ENCODE measurements at regions not wholly inside any gene's neighbourhood (a gene's known extent, or its start where the extent isn't known, plus 50 kb on each side); places are given as distances from the start of the nearest gene placed in this dataset.
"Not testable (repeated sequence)": the region's sequence is repeated elsewhere in the genome, so short reads cannot be mapped to it uniquely, and the experiment has no call there.

DNA sequence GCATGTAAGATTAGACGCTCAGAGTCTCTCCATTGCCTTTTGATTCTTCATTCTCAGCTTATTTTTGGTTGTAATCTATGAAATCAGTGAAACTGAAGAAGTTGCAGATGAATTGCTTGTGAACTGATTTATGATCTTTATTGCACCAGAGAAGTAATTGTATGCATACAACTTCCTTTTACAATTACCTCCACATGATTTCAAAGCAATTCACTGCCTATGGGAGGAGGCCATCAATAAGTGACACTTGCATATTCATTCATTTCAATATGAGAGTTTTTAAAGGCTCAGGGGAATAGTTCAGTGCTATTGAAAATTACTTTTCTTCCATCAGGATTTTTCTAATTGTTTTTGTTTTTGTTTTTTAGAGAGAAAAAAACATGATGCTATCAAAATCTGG, 222.3 kb downstream of the NKX6-1 start:
- DNase-seq = no peak

GRCh38 chr4:84269536-84270044, 229.5 kb downstream of the NKX6-1 start:
- DNase-seq = no peak

DNA sequence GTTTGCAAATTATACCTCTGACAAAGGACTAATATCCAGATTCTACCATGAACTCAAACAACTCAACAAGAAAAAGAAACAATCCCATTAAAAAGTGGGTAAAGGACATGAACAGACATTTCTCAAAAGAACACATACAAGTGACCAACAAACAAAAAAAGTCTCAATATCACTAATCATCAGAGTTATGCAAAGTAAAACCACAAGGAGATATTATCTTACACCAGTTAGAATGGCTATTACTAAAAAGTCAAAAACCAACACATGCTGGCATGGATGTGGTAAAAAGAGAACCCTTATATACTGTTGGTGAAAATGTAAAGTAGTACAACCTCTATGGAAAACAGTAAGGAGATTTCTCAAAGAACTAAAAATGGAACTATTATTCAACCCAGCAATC, 234.4 kb downstream of the NKX6-1 start:
- no peak for DNase-seq

DNA sequence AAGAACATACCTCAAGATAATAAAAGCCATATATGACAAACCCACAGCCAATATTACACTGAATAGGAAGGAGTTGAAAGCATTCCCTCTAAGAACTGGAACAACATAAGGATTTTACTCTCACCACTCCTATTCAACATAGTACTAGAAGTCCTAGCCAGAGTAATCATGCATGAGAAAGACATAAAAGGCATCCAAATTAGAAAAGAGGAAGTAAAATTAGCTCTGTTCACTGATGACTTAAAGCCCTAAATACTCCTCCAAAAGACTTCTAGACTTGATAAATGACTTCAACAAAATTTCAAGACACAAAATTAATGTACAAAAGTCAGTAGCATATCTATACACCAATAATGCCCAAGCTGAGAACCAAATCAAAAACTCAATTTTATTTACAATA, 235.7 kb downstream of the NKX6-1 start:
- DNase-seq = peak; percentile 51

- no peak for DNase-seq
Measured at GRCh38 chr4:84260495-84260894, 238.6 kb downstream of the NKX6-1 start.

DNA sequence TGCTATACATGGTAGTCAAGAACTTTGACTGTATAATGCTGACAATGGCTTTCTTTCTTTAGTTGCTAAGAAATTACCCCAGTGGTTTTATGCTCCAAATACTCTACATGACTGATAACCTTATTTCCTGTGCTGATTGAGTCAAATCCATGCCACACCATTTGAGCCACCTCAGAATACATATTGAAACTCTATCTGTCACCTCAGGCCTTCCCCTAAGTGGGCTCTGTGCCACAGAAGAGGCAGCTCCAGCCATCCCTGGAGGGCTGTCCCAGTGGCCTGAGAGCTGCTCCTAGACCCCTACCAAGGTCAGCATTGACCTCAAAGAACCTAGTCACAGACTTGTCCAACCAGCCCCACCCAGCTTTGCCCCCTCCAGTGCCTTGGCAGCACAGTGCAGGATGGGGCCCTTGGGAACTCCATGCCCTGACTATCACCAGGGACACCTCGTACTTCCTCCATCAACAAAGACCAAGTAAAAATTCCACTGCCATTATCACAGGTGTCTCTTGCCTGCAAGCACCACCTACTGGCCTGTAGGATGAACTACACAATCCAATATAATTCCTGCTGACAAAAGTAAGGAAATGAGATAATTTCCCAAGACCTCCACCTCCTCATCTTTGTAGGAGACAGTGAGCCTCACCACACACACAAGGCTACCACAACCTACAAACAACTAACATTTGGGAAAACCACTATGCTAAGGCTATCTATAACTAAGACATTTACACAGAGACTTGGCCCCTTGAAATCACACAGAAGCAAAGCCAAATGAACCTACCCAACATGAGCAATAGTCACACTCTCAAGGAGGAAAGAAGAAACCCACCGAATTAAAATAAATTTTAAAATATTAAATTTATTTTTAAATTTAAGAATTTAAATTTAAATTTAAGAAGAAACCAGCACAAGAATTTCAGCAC, 239.9 kb downstream of the NKX6-1 start:
- DNase-seq = peak; percentile 38

GRCh38 chr4:84254537-84254936, 244.6 kb downstream of the NKX6-1 start:
- DNase-seq = no peak

GRCh38 chr4:84249521-84249920, 249.6 kb downstream of the NKX6-1 start:
- DNase-seq = no peak

GRCh38 chr4:84245042-84245441, 254.1 kb downstream of the NKX6-1 start:
- DNase-seq = not testable (repeated sequence)

GRCh38 chr4:84244346-84244801, 254.7 kb downstream of the NKX6-1 start:
- DNase-seq = not testable (repeated sequence)

DNA sequence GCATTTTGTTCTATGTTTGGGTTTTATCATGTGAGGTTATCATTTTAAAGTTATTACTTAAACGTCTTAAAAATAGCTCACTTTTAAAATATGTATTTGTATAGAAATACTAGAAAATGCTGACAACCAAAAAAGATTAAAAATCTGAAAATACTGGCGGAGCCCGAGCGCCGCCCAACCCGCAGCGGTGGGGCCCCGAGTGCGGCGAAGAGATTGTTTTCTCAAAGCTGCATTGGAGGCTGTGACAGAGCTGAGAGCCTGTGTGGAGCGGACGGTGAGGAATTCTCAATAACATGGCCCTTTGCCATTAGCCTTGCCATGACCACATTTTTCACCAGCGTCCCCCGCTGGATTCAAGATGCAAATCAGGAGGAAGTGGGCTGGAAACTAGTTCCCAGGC, 255.4 kb downstream of the NKX6-1 start:
- DNase-seq = no peak

DNA sequence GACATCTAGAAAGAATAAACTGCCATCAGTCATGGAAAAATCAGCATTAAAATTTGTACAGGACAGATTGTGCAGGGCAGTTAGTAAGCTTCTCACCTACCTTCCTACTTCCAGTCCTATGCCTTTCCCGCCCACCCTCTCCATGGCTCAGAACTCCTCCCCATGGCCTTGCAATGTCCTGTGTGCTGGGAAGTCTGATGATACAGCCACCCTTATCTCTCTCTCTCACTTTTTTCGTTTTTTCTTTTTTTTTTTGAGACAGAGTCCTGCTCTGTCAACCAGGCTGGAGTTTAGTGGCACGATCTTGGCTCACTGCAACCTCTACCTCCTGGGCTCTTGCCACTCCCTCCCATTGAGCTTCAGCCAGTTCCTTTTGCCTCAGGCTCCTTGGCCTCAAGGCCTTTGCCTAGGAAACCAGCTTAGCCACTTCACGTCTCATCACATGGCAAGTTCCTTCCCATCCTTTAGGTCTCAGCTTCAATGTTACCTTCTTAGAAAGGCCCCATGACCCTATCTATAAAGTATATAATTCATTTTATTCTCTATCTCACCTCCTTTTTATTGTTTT, 259.7 kb downstream of the NKX6-1 start:
- no peak for DNase-seq

- DNase-seq = peak; percentile 91
Measured at GRCh38 chr4:84238247-84239090, 260.6 kb downstream of the NKX6-1 start.

DNA sequence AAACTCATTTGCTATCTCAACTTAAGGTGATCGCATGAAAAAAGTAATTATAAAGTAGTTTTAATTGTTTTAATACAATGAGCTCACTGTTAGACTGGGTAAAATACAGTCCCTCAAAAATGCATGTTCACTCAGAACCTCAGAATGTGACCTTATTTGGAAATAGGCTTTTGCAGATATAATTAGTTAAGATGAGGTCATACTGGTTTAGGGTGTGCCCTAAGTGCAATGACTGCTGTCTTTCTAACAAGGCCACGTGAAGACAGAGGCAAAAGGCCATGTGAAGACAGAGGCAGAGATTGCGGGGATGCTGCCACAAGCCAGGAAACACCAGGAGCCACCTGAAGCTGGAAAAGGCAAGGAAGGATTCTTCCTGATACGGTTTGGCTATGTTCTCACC, 262.1 kb downstream of the NKX6-1 start:
- peak; percentile 23 for DNase-seq

GRCh38 chr4:84235126-84235944, 263.8 kb downstream of the NKX6-1 start:
- DNase-seq = peak; percentile 89

- peak; percentile 53 for DNase-seq
Measured at GRCh38 chr4:84232309-84233095, 266.6 kb downstream of the NKX6-1 start.

DNA sequence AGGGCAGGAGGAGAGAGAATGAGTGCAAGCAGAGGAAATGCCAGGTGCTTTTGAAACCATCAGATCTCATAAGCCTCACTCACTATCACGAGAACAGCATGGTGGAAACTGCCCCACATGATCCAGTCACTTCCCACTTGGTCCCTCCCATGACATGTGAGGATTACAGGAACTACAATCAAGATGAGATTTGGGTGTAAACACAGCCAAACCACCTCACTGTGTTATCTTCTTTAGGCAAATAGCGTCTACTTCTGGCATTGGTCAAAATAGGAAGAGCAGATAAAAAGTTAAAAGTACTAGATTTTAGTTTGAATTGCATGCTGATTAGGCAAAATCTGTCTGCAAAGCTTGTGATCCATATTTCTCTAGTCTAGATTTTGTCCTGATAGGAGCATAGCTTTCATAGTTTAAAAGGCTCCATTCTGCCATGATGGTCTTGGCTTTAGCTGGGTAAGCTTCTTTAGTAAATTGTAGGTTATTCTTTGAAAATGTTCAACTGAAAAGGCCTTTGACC, 267.5 kb downstream of the NKX6-1 start:
- no peak for DNase-seq

DNA sequence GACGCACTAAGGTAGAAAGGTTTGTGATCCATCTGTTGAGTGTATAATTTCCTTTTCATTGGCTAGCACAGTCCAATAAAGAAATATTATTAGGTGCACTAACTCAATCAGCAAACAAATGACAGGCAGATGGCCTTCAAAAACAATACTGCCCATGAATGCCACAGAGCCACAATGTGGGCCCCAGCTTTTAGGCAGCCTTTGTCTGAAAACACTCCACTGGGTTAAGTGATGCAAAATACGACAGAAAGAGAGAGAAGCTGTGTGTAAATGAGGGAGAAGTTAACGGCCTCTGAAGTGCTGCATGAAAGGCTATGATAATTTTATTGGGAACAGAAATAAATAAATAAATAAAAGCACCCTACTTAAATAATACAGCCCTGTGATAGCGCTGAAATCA, 274.6 kb downstream of the NKX6-1 start:
- DNase-seq = no peak

- no peak for DNase-seq
Measured at GRCh38 chr4:84221704-84222103, 277.4 kb downstream of the NKX6-1 start.

DNA sequence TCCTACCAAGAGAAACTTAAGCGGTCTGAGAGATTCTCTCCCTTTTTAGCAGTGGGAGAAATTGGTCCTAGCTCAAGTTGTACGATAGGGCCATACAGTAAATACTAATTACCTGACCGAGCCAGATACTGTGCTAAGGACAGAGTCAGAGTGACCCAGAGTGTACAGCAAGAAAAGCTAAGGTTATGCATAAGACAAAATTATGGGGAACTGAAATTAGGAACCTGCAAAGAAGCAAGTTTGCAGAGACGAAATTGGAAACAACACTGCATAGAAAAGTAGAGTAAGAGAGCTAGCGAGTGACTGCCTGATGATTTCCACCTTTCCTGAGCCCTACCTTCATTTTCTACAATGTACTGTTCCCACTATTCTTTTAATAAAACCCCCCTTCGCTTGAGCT, 278.1 kb downstream of the NKX6-1 start:
- no peak for DNase-seq

GRCh38 chr4:84219656-84220055, 279.4 kb downstream of the NKX6-1 start:
- DNase-seq = no peak

All from MV-4-11 (cell line).